ENCODE measurements at regions not wholly inside any gene's neighbourhood (a gene's known extent, or its start where the extent isn't known, plus 50 kb on each side); places are given as distances from the start of the nearest gene placed in this dataset.

- DNase-seq: no peak
Measured at GRCh38 chr5:8399471-8399870, 530.5 kb downstream of the MTRR start.

- no peak for DNase-seq
Measured at GRCh38 chr5:8408258-8408657, 539.3 kb downstream of the MTRR start.

- no peak for DNase-seq
Measured at GRCh38 chr5:8410618-8411017, 541.7 kb downstream of the MTRR start.

GRCh38 chr5:8413975-8414374 is 545.0 kb downstream of the MTRR start:
- DNase-seq: no peak

GRCh38 chr5:8417316-8418048 is 548.5 kb downstream of the MTRR start:
- no peak for DNase-seq

- no peak for DNase-seq
Measured at GRCh38 chr5:8418049-8418426, 549.1 kb downstream of the MTRR start.

GRCh38 chr5:8429778-8430758 is 561.1 kb downstream of the MTRR start:
- DNase-seq: no peak

- no peak for DNase-seq
Measured at GRCh38 chr5:8434501-8434900, 565.6 kb downstream of the MTRR start.

- no peak for DNase-seq
Measured at GRCh38 chr5:8436924-8437323, 568.0 kb downstream of the MTRR start.

GRCh38 chr5:8445139-8445538 is 576.2 kb downstream of the MTRR start:
- no peak for DNase-seq

- DNase-seq: no peak
Measured at GRCh38 chr5:8446179-8446578, 577.2 kb downstream of the MTRR start.

- DNase-seq: no peak
Measured at GRCh38 chr5:8456846-8457186, 587.9 kb downstream of the MTRR start.

- peak; percentile 78 for DNase-seq
Measured at GRCh38 chr5:8457187-8458037, 588.5 kb downstream of the MTRR start.

GRCh38 chr5:8458038-8458383 is 589.1 kb downstream of the MTRR start:
- no peak for DNase-seq

- DNase-seq: no peak
Measured at GRCh38 chr5:8461543-8461942, 592.6 kb downstream of the MTRR start.

GRCh38 chr5:8462565-8462964 is 593.6 kb downstream of the MTRR start:
- DNase-seq: peak; percentile 5

- DNase-seq: no peak
Measured at GRCh38 chr5:8470489-8470888, 601.5 kb downstream of the MTRR start.

- DNase-seq: no peak
Measured at GRCh38 chr5:8471581-8471980, 602.6 kb downstream of the MTRR start.

- no peak for DNase-seq
Measured at GRCh38 chr5:8473016-8473415, 604.1 kb downstream of the MTRR start.

GRCh38 chr5:8473827-8474568 is 605.0 kb downstream of the MTRR start:
- no peak for DNase-seq

GRCh38 chr5:8474569-8474930 is 605.6 kb downstream of the MTRR start:
- DNase-seq: no peak

- no peak for DNase-seq
Measured at GRCh38 chr5:8478326-8478725, 609.4 kb downstream of the MTRR start.

- DNase-seq: no peak
Measured at GRCh38 chr5:8481007-8481406, 612.1 kb downstream of the MTRR start.

All from NCI-H2029 treated with DMSO at 0.1 percent for 48 hours (cell line).